Fibroblast of pulmonary artery (primary cell): ENCODE measurements at regions not wholly inside any gene's neighbourhood (a gene's known extent, or its start where the extent isn't known, plus 50 kb on each side); places are given as distances from the start of the nearest gene placed in this dataset.

Source experiments
- DNase-seq: peaks from one replicate; pipeline ENCODE4 v3.0.0-alpha.2; 2010; ENCODE audit warnings: low read depth
- H3K4me3 ChIP-seq: replicated peaks from 2 replicates; pipeline ENCODE4 v1.5.1; 2011; ENCODE audit warnings: low read depth, mild to moderate bottlenecking, control low read depth, low read length, moderate library complexity
- CTCF ChIP-seq: IDR thresholded peaks from 2 replicates; pipeline ENCODE4 v1.5.1; 2011; ENCODE audit warnings: mild to moderate bottlenecking, control low read depth, low read length, inconsistent platforms; ENCODE audit errors: missing control alignments

GRCh38 chr4:58935332-58935731, 1825.1 kb upstream of the IGFBP7 start:
- no peak overlapping the region for H3K4me3 ChIP-seq
- no peak for DNase-seq
- no peak for TF ChIP-seq CTCF

DNA sequence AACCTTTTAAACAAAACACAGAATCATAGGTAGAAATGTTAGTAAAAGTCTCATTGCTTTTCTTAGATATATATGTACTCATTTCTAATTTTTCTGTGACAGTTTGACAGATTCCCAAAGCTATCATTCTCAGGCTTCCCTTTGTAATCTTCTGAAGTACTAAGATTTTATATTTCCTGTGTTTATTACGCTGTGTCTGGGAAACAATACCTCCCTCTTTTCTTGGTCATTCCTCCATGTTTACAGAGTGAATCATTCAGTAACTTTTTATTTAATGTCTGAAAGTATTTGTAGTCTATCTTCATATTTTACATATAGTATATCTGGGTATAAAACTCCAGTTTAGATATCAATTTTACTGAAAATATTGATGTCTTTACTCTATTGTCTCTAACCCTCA, 1826.3 kb upstream of the IGFBP7 start:
- H3K4me3 ChIP-seq, result no peak overlapping the region
- TF ChIP-seq CTCF, result no peak
- DNase-seq, result no peak

DNA sequence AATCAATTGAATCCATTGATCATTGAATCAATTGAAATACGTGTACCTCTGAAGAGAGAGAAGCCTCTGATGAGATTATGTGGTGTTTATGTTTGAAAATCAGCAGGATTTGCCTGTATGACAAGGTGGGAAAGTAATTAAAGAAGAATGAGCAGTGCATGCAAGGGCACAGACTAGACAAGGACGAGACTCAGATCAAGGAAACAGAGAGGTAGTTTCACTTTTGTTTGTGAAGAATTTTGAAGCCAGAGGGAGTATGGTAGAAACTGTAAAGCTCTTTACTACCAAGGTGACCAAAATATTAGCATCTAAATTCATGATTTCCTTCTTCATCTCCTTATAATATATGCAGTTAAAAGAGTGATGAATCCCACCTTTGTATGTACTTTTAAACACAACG, 1830.0 kb upstream of the IGFBP7 start:
- TF ChIP-seq CTCF, result no peak
- no peak for DNase-seq
- H3K4me3 ChIP-seq, result no peak overlapping the region

GRCh38 chr4:58941286-58941685, 1831.1 kb upstream of the IGFBP7 start:
- no peak for DNase-seq
- no peak overlapping the region for H3K4me3 ChIP-seq
- TF ChIP-seq CTCF, result no peak

DNA sequence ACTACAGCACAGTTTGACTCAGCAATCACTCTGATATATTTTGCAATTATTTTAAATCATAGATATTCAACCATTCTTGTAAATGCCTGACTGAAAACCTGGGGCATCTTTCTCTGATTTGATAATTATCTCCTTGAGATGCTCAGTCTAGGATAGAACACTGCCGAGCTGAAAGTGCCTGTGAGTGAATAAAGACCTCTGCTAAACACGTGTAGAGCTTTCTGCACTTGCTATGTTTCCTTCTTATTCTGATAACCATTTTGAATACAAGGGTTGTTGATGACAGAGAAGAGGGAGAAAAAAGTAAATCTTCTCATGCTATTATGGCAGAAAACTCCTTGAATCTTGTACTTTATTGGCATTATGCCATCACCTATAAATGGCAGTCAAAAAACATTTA, 1843.4 kb upstream of the IGFBP7 start:
- no peak for DNase-seq
- H3K4me3 ChIP-seq, result no peak overlapping the region
- TF ChIP-seq CTCF, result no peak

DNA sequence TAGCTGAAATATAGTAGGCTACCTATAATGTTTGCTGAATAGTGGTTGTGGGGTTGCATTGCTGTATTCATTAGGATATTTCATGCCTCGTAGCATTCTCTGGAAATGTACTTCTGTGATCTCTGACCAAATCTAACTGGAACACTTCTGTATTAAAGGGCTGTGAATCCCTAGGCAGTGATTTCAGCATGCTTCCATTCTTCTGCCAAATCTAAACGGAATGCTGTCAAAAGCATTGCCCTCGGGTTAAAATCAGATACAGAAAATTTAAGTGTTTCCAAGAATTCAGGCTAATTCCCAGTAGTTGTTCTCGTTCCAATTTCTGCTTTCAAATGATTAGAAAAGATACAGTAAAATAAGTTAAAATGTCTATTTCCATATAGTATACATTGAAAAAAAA, 1847.5 kb upstream of the IGFBP7 start:
- DNase-seq, result no peak
- H3K4me3 ChIP-seq, result no peak overlapping the region
- no peak for TF ChIP-seq CTCF

DNA sequence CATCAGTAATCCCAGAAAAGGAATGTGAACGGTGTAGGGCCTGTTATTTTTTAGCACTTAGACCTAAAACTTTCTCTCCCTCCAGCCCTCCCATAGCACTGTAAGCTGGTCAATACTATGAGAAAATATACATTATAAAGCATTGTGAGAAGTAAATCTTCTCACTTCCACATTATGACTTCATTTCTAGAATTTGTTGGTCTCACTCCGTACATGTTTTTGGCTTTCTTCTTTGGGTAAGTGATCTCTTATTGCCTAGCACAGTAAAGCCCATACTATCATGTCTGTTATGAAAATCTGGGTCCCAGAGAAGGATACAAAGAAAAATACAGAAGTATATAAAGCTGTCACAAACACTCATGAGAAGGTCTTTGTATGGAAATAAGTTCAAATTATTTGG, 1851.1 kb upstream of the IGFBP7 start:
- no peak for TF ChIP-seq CTCF
- H3K4me3 ChIP-seq, result no peak overlapping the region

More for the DNA sequence above, 1851.1 kb upstream of the IGFBP7 start:
- no peak for DNase-seq
